ENCODE measurements at regions not wholly inside any gene's neighbourhood (a gene's known extent, or its start where the extent isn't known, plus 50 kb on each side); places are given as distances from the start of the nearest gene placed in this dataset.
A peak's percentile ranks its signal among the peaks of the same experiment; 100 is the strongest.
"Not testable (repeated sequence)": the region's sequence is repeated elsewhere in the genome, so short reads cannot be mapped to it uniquely, and the experiment has no call there.

- no peak for DNase-seq (ENCODE audit: low read depth in 2 of 2)
- TF ChIP-seq CTCF (IDR thresholded peaks at IDR 0.05; ENCODE audit: low read depth, low read length), result no peak
- no peak overlapping the region for H3K4me3 ChIP-seq (replicated peaks in 1 of 2; ENCODE audit: low read depth in 2 of 2, low read length in 2 of 2)
Observed at GRCh38 chr14:53398616-53399015, 245.5 kb upstream of the DDHD1 start.

- not testable (repeated sequence) for DNase-seq (ENCODE audit: low read depth in 2 of 2)
Observed at GRCh38 chr14:53395267-53395666, 242.1 kb upstream of the DDHD1 start.

GRCh38 chr14:53391631-53392285 is 238.6 kb upstream of the DDHD1 start:
- DNase-seq (ENCODE audit: low read depth in 2 of 2), result peak; percentile 27 to 85
- H3K4me3 ChIP-seq (replicated peaks in 1 of 2; ENCODE audit: low read depth in 2 of 2, low read length in 2 of 2), result no peak overlapping the region
- TF ChIP-seq CTCF (IDR thresholded peaks at IDR 0.05; ENCODE audit: low read depth, low read length), result no peak

More at GRCh38 chr14:53395267-53395666, 242.1 kb upstream of the DDHD1 start:
- H3K4me3 ChIP-seq (replicated peaks in 1 of 2; ENCODE audit: low read depth in 2 of 2, low read length in 2 of 2), result not testable (repeated sequence)

GRCh38 chr14:53391156-53391555 is 238.0 kb upstream of the DDHD1 start:
- peak; percentile 62 to 65 for DNase-seq (ENCODE audit: low read depth in 2 of 2)
- no peak for TF ChIP-seq CTCF (IDR thresholded peaks at IDR 0.05; ENCODE audit: low read depth, low read length)
- no peak overlapping the region for H3K4me3 ChIP-seq (replicated peaks in 1 of 2; ENCODE audit: low read depth in 2 of 2, low read length in 2 of 2)

- no peak for TF ChIP-seq CTCF (IDR thresholded peaks at IDR 0.05; ENCODE audit: low read depth, low read length)
- no peak overlapping the region for H3K4me3 ChIP-seq (replicated peaks in 1 of 2; ENCODE audit: low read depth in 2 of 2, low read length in 2 of 2)
- DNase-seq (ENCODE audit: low read depth in 2 of 2), result no peak
Observed at GRCh38 chr14:53390008-53390407, 236.9 kb upstream of the DDHD1 start.

- no peak for TF ChIP-seq CTCF (IDR thresholded peaks at IDR 0.05; ENCODE audit: low read depth, low read length)
- peak in 1 of 2 donors; percentile 64 for DNase-seq (ENCODE audit: low read depth in 2 of 2)
Observed at GRCh38 chr14:53389202-53389601, 236.1 kb upstream of the DDHD1 start.

GRCh38 chr14:53386362-53386761 is 233.2 kb upstream of the DDHD1 start:
- DNase-seq (ENCODE audit: low read depth in 2 of 2), result no peak
- no peak for TF ChIP-seq CTCF (IDR thresholded peaks at IDR 0.05; ENCODE audit: low read depth, low read length)
- H3K4me3 ChIP-seq (replicated peaks in 1 of 2; ENCODE audit: low read depth in 2 of 2, low read length in 2 of 2), result no peak overlapping the region

More at GRCh38 chr14:53389202-53389601, 236.1 kb upstream of the DDHD1 start:
- no peak overlapping the region for H3K4me3 ChIP-seq (replicated peaks in 1 of 2; ENCODE audit: low read depth in 2 of 2, low read length in 2 of 2)
